EH (cell line): ENCODE measurements at regions not wholly inside any gene's neighbourhood (a gene's known extent, or its start where the extent isn't known, plus 50 kb on each side); places are given as distances from the start of the nearest gene placed in this dataset.
"Not testable (repeated sequence)": the region's sequence is repeated elsewhere in the genome, so short reads cannot be mapped to it uniquely, and the experiment has no call there.

Source experiments
- DNase-seq: peaks from one replicate; pipeline ENCODE4 v3.0.0-alpha.2; 2015; ENCODE audit warnings: low read depth

- no peak for DNase-seq
Observed at GRCh38 chr6:119720160-119720559, 370.6 kb upstream of the MAN1A1 start.

- DNase-seq = no peak
Observed at GRCh38 chr6:119717942-119718341, 368.4 kb upstream of the MAN1A1 start.

GRCh38 chr6:119716668-119717270, 367.2 kb upstream of the MAN1A1 start:
- no peak for DNase-seq

- no peak for DNase-seq
Observed at GRCh38 chr6:119713903-119714302, 364.3 kb upstream of the MAN1A1 start.

- no peak for DNase-seq
Observed at GRCh38 chr6:119686644-119687043, 337.1 kb upstream of the MAN1A1 start.

- no peak for DNase-seq
Observed at GRCh38 chr6:119686240-119686639, 336.7 kb upstream of the MAN1A1 start.

GRCh38 chr6:119683671-119684070, 334.1 kb upstream of the MAN1A1 start:
- DNase-seq = no peak

GRCh38 chr6:119683031-119683430, 333.5 kb upstream of the MAN1A1 start:
- no peak for DNase-seq

- no peak for DNase-seq
Observed at GRCh38 chr6:119678961-119679360, 329.4 kb upstream of the MAN1A1 start.

- no peak for DNase-seq
Observed at GRCh38 chr6:119677384-119677783, 327.8 kb upstream of the MAN1A1 start.

GRCh38 chr6:119676961-119677360, 327.4 kb upstream of the MAN1A1 start:
- DNase-seq = peak; percentile 9

- no peak for DNase-seq
Observed at GRCh38 chr6:119676230-119676629, 326.7 kb upstream of the MAN1A1 start.

GRCh38 chr6:119673741-119674140, 324.2 kb upstream of the MAN1A1 start:
- no peak for DNase-seq

GRCh38 chr6:119672725-119673124, 323.2 kb upstream of the MAN1A1 start:
- DNase-seq = no peak

GRCh38 chr6:119671105-119671504, 321.5 kb upstream of the MAN1A1 start:
- DNase-seq = no peak

GRCh38 chr6:119669221-119669620, 319.7 kb upstream of the MAN1A1 start:
- DNase-seq = no peak

GRCh38 chr6:119665432-119665831, 315.9 kb upstream of the MAN1A1 start:
- not testable (repeated sequence) for DNase-seq

GRCh38 chr6:119661628-119662027, 312.1 kb upstream of the MAN1A1 start:
- no peak for DNase-seq

GRCh38 chr6:119661078-119661477, 311.5 kb upstream of the MAN1A1 start:
- DNase-seq = no peak

GRCh38 chr6:119658917-119659316, 309.4 kb upstream of the MAN1A1 start:
- no peak for DNase-seq

- DNase-seq = no peak
Observed at GRCh38 chr6:119655124-119655523, 305.6 kb upstream of the MAN1A1 start.

- no peak for DNase-seq
Observed at GRCh38 chr6:119653329-119653728, 303.8 kb upstream of the MAN1A1 start.

GRCh38 chr6:119649531-119649930, 300.0 kb upstream of the MAN1A1 start:
- DNase-seq = no peak

GRCh38 chr6:119647309-119647708, 297.7 kb upstream of the MAN1A1 start:
- DNase-seq = no peak

GRCh38 chr6:119643876-119644275, 294.3 kb upstream of the MAN1A1 start:
- no peak for DNase-seq
